ENCODE measurements at regions not wholly inside any gene's neighbourhood (a gene's known extent, or its start where the extent isn't known, plus 50 kb on each side); places are given as distances from the start of the nearest gene placed in this dataset.

DNA sequence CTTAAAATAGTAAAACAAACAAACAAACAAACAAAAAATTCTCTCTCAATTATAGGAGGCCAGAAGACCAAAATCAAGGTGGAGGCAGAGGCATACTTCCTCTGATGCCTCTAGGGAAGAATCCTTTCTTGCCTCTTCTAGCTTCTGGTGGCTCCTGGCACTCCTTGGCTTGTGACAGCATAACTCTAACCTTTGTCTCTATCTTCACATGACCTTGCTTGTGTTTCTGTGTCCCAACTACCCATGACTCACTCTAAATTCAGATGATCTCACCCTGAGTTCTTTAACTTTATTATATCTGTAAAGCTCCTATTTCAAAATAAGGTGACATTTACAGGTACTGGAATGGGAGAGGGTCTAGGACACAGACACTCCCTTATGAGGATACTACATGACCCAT is 88.3 kb upstream of the ANTXRL start:
- no peak for TF ChIP-seq CTCF (IDR thresholded peaks at IDR 0.05)
- no peak for TF ChIP-seq POLR2A (IDR thresholded peaks at IDR 0.05)
